Fibroblast of lung (primary cell): ENCODE measurements at regions not wholly inside any gene's neighbourhood (a gene's known extent, or its start where the extent isn't known, plus 50 kb on each side); places are given as distances from the start of the nearest gene placed in this dataset.

ENCODE experiments used
- DNase-seq, 2 donors: peaks; one replicate each; pipeline versions ENCODE4 v3.0.0 to v3.0.0-alpha.2; 2010; ENCODE audit warnings: low read depth in 2 of 2
- H2AFZ ChIP-seq: 2 replicates; pipeline ENCODE4 v1.5.1; 2012; ENCODE audit warnings: low read length, control low read depth, inconsistent platforms
- H3K27ac ChIP-seq: 2 replicates; pipeline ENCODE4 v1.5.1; 2011; ENCODE audit warnings: low read length, control low read depth; ENCODE audit not compliant: insufficient read depth
- H3K27me3 ChIP-seq: 2 replicates; pipeline ENCODE4 v1.5.1; 2011; ENCODE audit warnings: mild to moderate bottlenecking, low read length; ENCODE audit not compliant: control insufficient read depth, insufficient read depth
- H3K36me3 ChIP-seq: 2 replicates; pipeline ENCODE4 v1.5.1; 2011; ENCODE audit warnings: low read length; ENCODE audit not compliant: control insufficient read depth, insufficient read depth
- H3K4me1 ChIP-seq: 2 replicates; pipeline ENCODE4 v1.5.1; 2011; ENCODE audit warnings: low read length; ENCODE audit not compliant: control insufficient read depth, insufficient read depth; ENCODE audit errors: extremely low read depth
- H3K4me2 ChIP-seq: 2 replicates; pipeline ENCODE4 v1.5.1; 2011; ENCODE audit warnings: low read length, control low read depth; ENCODE audit not compliant: insufficient read depth; ENCODE audit errors: extremely low read depth
- H3K4me3 ChIP-seq, 4 experiments: fragments of 200-600 bp in 1 of 4; sonication (generic) in 1 of 4; replicated peaks in 1 of 4; 2 replicates each; pipeline ENCODE4 v1.5.1; 2011 to 2016; ENCODE audit warnings: low read length in 4 of 4, low read depth in 3 of 4, mild to moderate bottlenecking in 3 of 4, control low read depth in 2 of 4, inconsistent platforms in 1 of 4, mixed read lengths in 1 of 4; ENCODE audit not compliant: insufficient read depth in 1 of 4; ENCODE audit errors: control extremely low read depth in 1 of 4
- H3K79me2 ChIP-seq: 2 replicates; pipeline ENCODE4 v1.5.1; 2012; ENCODE audit warnings: mild to moderate bottlenecking, low read length, inconsistent platforms; ENCODE audit not compliant: control insufficient read depth, insufficient read depth
- H3K9ac ChIP-seq: 2 replicates; pipeline ENCODE4 v1.5.1; 2011; ENCODE audit warnings: mild to moderate bottlenecking, low read length, control low read depth; ENCODE audit not compliant: insufficient read depth
- H3K9me3 ChIP-seq: 2 replicates; pipeline ENCODE4 v1.5.1; 2012; ENCODE audit warnings: low read depth, low read length; ENCODE audit not compliant: control insufficient read depth, insufficient read depth
- H4K20me1 ChIP-seq: 2 replicates; pipeline ENCODE4 v1.5.1; 2011; ENCODE audit warnings: low read length; ENCODE audit not compliant: control insufficient read depth, insufficient read depth; ENCODE audit errors: extremely low read depth
- CTCF ChIP-seq, 2 donors: IDR thresholded peaks in 1 of 2; conservative IDR thresholded peaks in 1 of 2; 1 replicate in 1 of 2; 2 replicates in 1 of 2; pipeline ENCODE4 v1.5.1; 2011 to 2012; ENCODE audit warnings: low read length in 2 of 2, control low read depth in 1 of 2, inconsistent platforms in 1 of 2, low read depth in 1 of 2, mild to moderate bottlenecking in 1 of 2
- EZH2 ChIP-seq: IDR thresholded peaks from 2 replicates; pipeline ENCODE4 v1.5.1; 2012; ENCODE audit warnings: low read length, control low read depth, mild to moderate bottlenecking; ENCODE audit errors: missing control alignments

DNA sequence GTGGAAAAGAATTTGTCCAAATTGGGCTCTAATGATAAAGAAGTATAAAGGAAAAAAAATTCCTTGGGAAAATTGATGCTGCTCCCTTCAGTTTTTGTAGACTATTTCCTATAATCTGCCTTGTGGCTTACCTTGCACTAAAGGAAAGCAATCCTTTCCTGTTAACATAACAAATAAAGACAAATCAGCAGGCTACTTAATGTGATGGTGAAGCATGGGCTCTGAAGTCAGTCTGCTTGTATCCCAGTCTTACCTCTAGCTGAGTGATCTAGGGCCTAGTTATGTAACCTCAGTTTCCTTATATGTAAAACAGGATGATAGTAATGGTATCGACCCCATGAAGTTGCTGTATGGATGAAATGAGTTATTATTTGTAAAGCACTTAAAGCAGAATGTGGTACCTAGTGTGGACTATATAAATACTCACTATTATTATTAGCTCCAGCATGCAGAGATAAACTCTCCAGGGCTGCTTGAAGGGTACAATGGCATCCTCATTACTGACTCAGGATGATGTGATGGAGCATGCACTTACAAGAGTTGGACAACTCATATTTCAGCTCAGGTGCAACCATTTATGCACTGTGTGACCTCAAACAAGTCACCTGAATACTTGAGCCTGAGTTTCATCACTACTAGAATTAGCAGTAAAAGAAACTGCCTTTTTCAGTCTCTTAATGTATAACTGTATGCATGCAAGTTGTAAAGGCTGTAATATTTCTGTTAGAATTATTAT is 156.1 kb downstream of the DKK1 start:
- Histone ChIP-seq H3K9ac (no peak overlapping the region), H3K4me2 (no peak overlapping the region), H3K9me3 (no peaks in the 10 kb centered on the region), H3K27me3 (no peaks in the 10 kb centered on the region), H3K4me3 (no peak overlapping the region), H3K27ac (no peak overlapping the region), H4K20me1 (no peaks in the 10 kb centered on the region), H3K4me1 (no peaks in the 10 kb centered on the region), H3K79me2 (no peaks in the 10 kb centered on the region), H3K36me3 (no peaks in the 10 kb centered on the region), H2AFZ (no peak overlapping the region)
- TF ChIP-seq EZH2 = no peak
- no peak for TF ChIP-seq CTCF (conservative IDR thresholded peaks at IDR 0.05 in 1 of 2, IDR thresholded peaks at IDR 0.05 in 1 of 2; ENCODE audit: low read depth in 1 of 2, low read length in 2 of 2)
- no peak for DNase-seq

DNA sequence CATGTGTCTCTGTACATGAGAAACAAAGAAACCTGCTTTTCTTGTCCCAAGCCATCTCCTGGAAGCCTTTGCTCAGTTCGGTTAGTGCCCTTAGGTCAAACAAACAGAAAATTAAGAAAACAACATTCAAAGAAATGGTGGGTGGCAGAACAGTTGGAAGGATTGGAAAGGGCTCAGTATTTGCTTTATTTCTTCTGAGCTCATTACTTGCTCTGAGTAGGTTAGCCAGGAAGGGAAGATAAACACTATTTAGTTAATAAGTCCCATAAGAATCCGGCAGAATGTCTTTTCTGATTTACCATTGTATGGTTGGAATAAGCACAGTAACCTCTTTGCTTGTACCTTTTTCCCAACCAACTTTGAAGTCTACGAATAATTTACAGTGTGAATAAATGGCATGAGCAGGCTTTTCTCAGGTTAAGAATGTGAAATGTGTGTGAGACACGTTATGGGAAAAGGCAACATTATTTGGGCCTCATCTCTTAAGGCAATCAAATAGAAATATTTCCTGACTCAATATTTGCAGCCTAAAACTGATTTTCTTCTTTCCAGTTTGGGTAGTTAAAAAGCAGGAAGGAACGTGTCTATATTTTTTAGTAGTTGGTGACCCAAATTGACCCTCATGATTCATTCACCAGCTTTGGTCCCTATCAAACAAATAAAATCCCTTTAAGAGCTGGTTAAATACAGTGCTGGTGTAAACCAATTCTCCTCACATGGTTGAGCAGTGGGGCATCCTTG is 158.5 kb downstream of the DKK1 start:
- Histone ChIP-seq H3K4me2 (no peak overlapping the region), H3K27me3 (no peaks in the 10 kb centered on the region), H4K20me1 (no peaks in the 10 kb centered on the region), H3K9ac (no peak overlapping the region), H3K79me2 (no peaks in the 10 kb centered on the region), H3K27ac (no peak overlapping the region), H3K9me3 (no peaks in the 10 kb centered on the region), H3K4me3 (no peak overlapping the region), H3K4me1 (no peaks in the 10 kb centered on the region), H2AFZ (no peak overlapping the region), H3K36me3 (no peaks in the 10 kb centered on the region)
- TF ChIP-seq CTCF (conservative IDR thresholded peaks at IDR 0.05 in 1 of 2, IDR thresholded peaks at IDR 0.05 in 1 of 2; ENCODE audit: low read depth in 1 of 2, low read length in 2 of 2) = no peak
- TF ChIP-seq EZH2 = no peak
- DNase-seq = no peak

GRCh38 chr10:52474265-52474664 is 160.2 kb downstream of the DKK1 start:
- Histone ChIP-seq H3K36me3 (no peaks in the 10 kb centered on the region), H3K27me3 (no peaks in the 10 kb centered on the region), H3K9me3 (no peaks in the 10 kb centered on the region), H3K27ac (no peak overlapping the region), H3K4me3 (no peak overlapping the region), H3K4me2 (no peak overlapping the region), H3K79me2 (no peaks in the 10 kb centered on the region), H3K4me1 (no peaks in the 10 kb centered on the region), H3K9ac (no peak overlapping the region), H2AFZ (no peak overlapping the region), H4K20me1 (no peaks in the 10 kb centered on the region)
- DNase-seq = no peak
- no peak for TF ChIP-seq CTCF (conservative IDR thresholded peaks at IDR 0.05 in 1 of 2, IDR thresholded peaks at IDR 0.05 in 1 of 2; ENCODE audit: low read depth in 1 of 2, low read length in 2 of 2)
- TF ChIP-seq EZH2 = no peak
